Medulla oblongata (tissue), 1 donor: ENCODE measurements at regions not wholly inside any gene's neighbourhood (a gene's known extent, or its start where the extent isn't known, plus 50 kb on each side); places are given as distances from the start of the nearest gene placed in this dataset.
"Not testable (repeated sequence)": the region's sequence is repeated elsewhere in the genome, so short reads cannot be mapped to it uniquely, and the experiment has no call there.

Experiments used
- DNase-seq: peaks from one replicate; pipeline ENCODE4 v3.0.0-alpha.2; 2015; ENCODE audit errors: extremely low spot score

- not testable (repeated sequence) for DNase-seq
Observed at GRCh38 chrX:45503787-45504362, 303.2 kb upstream of the DIPK2B start.

GRCh38 chrX:45502396-45502795, 301.7 kb upstream of the DIPK2B start:
- DNase-seq, result no peak

- no peak for DNase-seq
Observed at GRCh38 chrX:45497290-45497689, 296.6 kb upstream of the DIPK2B start.

GRCh38 chrX:45485719-45486118, 285.0 kb upstream of the DIPK2B start:
- DNase-seq, result no peak

- DNase-seq, result no peak
Observed at GRCh38 chrX:45479835-45480422, 279.3 kb upstream of the DIPK2B start.

- DNase-seq, result no peak
Observed at GRCh38 chrX:45479196-45479834, 278.6 kb upstream of the DIPK2B start.

GRCh38 chrX:45472968-45473367, 272.3 kb upstream of the DIPK2B start:
- DNase-seq, result no peak

GRCh38 chrX:45467537-45467936, 266.9 kb upstream of the DIPK2B start:
- not testable (repeated sequence) for DNase-seq

GRCh38 chrX:45455732-45456131, 255.1 kb upstream of the DIPK2B start:
- DNase-seq, result not testable (repeated sequence)

- DNase-seq, result peak; percentile 33
Observed at GRCh38 chrX:45454290-45454689, 253.6 kb upstream of the DIPK2B start.

- no peak for DNase-seq
Observed at GRCh38 chrX:45449982-45450381, 249.3 kb upstream of the DIPK2B start.

- no peak for DNase-seq
Observed at GRCh38 chrX:45447995-45448394, 247.3 kb upstream of the DIPK2B start.

GRCh38 chrX:45447331-45447730, 246.7 kb upstream of the DIPK2B start:
- no peak for DNase-seq

GRCh38 chrX:45445745-45446412, 245.2 kb upstream of the DIPK2B start:
- DNase-seq, result no peak

GRCh38 chrX:45437186-45437585, 236.5 kb upstream of the DIPK2B start:
- no peak for DNase-seq

- DNase-seq, result no peak
Observed at GRCh38 chrX:45435481-45435880, 234.8 kb upstream of the DIPK2B start.

GRCh38 chrX:45434231-45434630, 233.6 kb upstream of the DIPK2B start:
- no peak for DNase-seq

- no peak for DNase-seq
Observed at GRCh38 chrX:45428831-45429230, 228.2 kb upstream of the DIPK2B start.

- no peak for DNase-seq
Observed at GRCh38 chrX:45424326-45424725, 223.7 kb upstream of the DIPK2B start.

GRCh38 chrX:45422216-45422925, 221.7 kb upstream of the DIPK2B start:
- no peak for DNase-seq

- no peak for DNase-seq
Observed at GRCh38 chrX:45421806-45422205, 221.1 kb upstream of the DIPK2B start.

GRCh38 chrX:45404206-45404605, 203.5 kb upstream of the DIPK2B start:
- no peak for DNase-seq
